NCI-H2227 (cell line): ENCODE measurements at regions not wholly inside any gene's neighbourhood (a gene's known extent, or its start where the extent isn't known, plus 50 kb on each side); places are given as distances from the start of the nearest gene placed in this dataset.

ENCODE experiments used
- DNase-seq: peaks from one replicate; lab custom pipeline; 2025; ENCODE audit not compliant: unreplicated experiment; lab: John Stamatoyannopoulos, UW

DNA sequence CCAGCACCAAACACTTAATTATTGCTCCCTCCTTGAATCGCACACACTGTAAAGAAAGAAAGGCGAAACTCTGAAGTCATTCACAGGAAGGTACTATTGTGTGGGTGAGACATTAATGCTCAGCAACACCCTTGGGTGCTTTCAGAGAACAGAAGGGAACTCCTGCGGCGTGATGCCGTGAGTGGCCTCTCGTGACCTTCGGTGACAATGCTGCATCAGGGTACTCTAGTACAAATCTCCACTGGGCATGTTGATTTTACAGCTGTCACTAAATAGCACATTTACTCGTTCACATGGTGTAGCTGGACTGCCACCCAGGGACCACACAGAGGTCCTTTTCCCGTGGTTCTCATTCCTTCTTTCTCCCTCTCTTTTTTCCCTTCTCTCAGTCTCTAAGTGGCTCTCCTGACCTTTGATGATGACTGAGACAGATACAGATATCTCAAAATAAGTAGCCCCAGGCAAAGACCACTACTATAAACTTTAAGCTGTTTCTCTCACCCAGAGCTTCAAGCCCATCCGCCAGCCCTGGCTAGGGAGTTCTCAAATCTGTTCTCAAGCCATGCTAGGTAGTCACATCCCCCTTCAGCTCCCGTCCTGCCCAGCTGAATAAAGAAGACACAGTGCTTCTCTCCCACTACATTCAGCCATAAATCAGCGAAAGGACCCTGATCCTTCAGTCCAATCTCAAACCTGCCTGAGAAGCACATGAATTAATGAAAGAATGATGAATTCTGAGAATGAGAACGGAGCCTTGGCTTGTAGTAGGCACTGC is 223.4 kb upstream of the FMN2 start:
- no peak for DNase-seq

DNA sequence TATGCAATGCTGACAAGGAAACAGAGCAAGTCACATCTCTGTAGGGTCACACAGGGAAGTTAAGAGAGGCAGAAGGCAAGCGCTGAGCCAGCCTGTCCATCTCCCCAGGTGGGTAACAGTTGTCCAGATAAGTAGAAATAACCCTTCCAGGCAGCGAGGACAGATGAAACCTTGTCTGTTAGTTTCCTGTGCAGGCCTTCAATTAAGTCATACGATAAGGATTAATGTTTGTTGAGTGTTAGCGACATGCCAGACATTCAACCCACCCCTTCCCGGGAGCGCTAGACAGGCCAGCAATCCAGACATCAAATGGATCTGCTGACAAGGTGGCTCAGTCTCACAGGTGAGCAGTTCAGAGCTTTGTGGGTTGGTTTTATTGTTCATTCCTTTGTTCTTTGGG is 221.5 kb upstream of the FMN2 start:
- no peak for DNase-seq

DNA sequence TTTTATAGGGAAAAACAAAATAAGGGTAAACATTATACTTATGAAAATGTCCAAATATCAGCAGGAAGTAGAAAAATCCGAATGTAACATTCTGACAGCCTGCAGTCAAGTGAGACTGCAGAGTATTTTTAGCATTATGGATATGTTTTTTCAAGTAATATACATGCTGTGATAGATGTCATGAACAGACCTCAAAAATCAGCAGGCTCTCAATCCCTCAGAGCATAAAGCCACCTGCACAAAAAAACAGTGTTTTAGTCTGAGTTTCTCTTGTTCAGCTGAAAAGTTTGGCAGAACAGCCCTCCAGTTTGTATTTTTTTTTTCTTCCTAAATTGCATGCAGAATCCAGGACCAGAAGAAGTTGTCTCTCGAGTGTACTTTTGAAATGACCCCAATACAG is 219.1 kb upstream of the FMN2 start:
- DNase-seq: no peak

DNA sequence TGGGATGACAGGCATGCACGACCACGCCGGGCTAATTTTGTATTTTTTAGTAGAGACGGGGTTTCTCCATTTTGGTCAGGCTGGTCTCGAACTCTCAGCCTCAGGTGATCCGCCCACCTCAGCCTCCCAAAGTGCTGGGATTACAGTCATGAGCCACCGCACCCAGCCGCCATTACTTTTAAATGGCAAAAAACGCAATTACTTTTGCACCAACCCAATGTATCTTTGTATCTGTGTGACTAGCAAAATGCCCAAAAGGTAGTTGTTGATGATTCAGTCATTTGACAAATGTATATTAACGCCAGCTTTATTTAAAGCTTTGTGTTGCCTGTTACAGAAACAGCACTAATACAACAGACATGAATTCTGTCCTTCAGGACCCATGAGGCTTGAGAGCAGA is 216.9 kb upstream of the FMN2 start:
- DNase-seq: no peak

DNA sequence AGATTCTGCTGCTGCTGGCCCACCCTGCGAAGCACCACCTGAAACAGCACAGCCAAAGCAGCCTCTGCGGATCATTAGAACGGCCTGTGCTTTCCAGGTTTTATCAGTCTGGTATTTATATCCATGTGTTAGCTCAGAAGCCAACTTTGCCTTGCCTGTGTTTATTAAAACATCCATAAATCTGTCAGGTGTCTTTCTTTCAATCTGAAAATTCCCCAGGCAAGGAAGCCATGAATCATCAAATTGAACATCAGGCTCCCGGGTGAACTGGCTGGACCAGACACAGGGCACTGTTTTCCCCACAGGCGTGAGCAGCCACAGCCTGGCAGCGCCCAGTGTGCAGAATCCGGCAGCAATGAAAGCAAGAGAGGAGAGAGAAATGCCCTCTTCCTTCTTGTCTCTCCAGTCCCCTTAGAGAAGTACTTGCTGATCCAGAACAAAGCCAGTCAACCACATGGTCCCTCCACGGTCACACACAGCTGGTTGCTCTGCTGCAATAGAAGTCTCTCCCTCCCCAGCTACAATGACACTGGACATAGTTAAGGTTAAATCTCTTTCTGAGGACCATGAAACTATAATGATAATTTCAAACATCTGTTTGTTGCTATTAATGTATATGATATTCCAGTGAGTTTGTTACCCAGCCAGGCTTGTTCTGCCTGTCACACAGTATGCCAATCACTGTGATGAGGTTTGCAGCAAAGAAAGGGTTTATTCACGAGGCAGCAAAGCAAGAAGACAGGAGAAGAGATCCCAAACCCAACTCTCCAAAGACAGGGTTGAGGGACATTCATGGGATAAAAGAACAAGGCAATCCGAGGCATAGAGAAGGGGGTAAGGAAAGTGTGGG is 212.1 kb upstream of the FMN2 start:
- DNase-seq: no peak

DNA sequence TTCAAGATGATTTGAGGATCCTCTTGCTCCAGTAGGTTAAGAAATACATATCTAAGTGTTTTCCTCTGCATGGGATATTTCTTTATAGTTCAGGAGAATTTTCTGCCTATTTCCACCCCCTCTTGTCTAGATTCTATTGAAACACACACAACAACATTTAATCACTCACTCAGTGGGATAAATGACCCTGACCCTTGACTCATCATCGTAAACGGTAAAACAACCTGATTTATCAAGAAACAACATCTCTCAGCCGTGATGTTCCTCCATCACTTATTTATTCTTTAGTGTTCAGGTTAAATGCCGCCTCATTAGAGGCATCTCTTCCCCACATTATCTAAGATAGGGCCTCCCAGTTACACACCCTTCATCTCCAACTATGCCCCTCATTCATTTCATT is 208.7 kb upstream of the FMN2 start:
- peak; percentile 51 for DNase-seq

DNA sequence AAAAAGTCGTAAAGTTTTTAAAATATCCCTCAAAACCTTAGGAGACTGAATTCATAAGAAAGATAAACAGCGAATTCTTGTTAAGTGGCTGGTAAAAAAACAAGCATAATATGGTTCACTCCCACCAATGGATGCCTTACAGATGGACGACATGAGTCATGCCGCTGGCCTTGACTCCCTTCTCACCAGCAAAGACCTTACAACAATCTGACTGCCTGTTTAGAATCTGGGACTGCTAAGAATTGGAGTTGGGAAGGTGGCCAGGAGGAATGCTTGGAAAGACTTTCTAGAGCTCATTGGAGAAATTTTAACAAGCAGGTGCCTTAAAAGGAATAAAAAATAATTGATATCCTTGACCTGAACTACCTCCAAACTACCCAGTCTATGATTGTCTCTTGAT is 206.9 kb upstream of the FMN2 start:
- no peak for DNase-seq

DNA sequence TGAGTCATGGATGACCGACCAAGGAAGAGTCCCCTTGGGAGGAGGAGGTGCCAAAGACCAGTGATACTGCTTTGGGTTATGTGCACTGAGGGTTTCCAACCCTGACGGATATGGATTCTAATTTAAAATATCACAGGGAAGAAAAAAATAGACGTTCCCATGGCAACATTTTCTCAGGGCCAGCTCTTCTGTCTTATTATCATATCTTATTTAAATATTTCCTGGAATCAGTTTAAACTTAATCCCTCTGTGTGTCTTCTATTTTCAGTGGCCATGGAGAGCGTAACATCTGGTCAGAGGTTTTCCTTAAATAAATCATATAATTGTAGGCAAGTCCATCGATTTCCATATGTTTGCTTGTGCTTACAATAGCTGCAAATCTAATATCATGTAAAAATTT is 205.4 kb upstream of the FMN2 start:
- no peak for DNase-seq

DNA sequence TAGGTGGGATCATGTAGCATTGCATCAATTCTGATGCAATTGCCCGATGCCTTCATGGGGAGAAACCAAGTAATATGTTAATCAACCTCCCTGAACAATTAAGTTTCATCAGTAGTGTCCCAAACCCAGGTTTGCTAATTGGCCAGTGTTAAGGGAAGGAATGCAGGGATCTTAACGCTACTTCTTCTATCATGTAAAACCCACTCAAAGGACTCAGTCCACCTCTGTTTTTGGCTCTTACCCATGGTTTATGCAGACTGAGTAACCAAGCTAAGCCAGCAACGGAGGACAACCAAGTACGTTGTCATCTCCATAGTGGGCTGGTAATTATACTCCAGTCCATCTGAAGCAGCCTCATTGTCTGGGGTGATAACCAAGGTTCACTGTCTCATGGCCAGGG is 203.0 kb upstream of the FMN2 start:
- DNase-seq: no peak

DNA sequence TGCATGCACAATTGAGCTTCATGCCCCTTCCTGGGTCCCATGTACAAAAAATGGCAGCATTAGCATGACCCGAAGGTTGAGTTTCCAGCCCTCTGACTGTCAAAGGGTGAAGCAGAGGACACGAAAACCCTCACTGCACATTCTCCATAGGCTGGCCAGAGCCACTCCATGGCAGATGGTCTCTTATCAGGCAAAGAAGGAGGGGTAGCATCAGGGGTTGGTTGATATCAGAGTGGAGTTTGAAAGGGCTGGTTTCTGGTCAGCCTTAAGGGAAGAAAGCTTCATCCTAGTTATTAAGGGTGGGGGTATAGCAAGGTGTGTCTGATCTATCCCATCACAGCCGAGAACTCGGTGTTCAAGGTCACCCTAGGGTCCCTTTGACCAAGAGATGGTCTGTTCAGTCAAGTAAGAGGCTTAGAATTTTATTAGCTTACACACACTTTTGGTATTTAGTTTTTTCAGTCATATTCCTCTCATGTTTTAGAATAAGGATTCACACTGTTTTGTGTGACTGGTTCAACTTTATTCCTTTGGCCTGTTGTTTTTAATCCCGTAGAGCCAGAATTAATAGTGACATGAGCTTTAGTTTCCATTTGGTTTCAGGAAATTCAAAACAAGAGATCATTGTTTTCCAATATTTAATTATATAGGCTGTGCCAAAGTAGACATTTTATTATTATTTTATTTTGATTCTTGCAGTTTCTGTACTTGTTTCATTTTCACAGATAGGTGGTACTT is 199.9 kb upstream of the FMN2 start:
- DNase-seq: no peak

DNA sequence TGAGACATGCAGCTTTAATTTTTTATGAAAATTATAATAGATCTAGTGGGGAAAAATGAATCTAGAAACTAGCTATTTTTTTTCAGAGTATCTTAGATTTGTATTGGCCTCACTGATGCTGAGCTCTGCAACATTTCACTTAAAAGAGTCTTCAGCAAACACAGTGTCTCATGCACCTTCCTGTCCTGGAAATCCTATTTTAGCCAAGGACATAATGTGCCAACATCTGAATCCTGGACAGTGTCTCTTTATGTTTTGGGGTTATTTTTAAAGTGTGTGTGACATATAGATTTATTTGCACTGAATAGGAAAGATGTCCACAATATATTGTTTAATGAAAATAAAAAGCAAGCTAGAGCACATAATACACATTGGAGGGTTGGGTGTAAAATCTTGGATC is 199.1 kb upstream of the FMN2 start:
- no peak for DNase-seq

DNA sequence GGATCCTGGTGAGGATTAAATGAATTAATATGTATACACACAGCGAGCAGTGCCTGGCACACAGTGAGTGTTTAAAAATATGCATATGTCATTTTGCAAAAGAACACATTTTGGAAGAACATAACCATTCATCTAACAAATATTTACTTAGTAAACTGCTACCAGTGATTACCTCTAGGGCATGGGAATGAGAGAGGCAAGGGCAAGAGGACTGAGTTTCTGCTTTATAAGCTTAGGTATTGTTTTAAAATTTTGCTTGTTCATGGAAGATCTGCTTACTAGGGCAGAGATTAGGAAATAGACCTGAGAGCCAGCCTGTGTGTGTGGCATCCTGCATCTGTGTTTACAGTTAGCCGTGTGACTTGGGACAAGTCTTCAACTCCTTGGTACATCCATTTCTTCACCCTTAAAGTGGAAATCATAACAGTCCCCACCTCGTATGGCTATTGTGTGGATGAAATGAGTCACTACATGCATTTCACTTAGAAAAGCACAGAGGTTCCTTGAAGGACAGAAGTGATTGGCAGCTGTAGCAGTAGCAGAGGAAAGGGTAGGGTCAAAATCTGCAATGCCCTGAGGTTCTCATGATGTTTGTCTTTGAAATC is 198.5 kb upstream of the FMN2 start:
- DNase-seq: no peak

DNA sequence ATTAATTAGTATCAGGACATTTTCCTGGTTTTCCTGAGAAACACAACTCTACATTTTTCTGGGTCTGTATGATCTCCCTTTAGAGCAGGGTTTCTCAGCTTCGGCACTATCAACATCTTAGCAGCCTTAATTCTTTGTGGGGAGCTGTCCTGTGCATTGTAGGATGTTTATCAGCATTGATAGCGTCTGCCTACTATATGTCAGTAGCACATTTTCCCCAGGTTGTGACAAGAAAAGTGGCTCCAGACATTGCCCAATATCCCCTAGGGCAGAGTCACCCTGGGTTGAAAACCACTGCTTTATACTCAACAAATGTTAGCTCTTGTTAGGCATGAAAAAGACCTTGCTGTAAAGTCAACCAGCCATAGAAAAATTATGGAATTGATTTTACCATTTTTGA is 195.1 kb upstream of the FMN2 start:
- DNase-seq: no peak

DNA sequence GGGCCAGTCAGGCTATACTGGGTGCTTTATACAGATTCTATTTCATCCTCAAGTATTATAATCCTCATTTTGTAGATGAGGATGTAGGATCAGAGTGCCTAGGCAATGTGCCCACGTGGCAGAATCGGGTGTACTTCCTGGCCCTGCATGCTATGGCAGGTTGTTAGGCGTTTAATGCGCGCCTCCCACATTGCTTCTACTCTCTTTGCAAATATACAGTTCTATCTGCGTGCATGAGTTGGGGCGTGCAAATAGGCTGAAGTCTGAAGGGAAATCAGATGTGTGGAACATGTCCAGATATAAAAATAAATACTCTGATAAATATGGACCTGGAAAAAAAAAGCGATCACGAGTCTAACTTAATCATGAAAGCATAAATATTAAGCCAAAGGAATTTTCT is 194.7 kb upstream of the FMN2 start:
- DNase-seq: no peak

DNA sequence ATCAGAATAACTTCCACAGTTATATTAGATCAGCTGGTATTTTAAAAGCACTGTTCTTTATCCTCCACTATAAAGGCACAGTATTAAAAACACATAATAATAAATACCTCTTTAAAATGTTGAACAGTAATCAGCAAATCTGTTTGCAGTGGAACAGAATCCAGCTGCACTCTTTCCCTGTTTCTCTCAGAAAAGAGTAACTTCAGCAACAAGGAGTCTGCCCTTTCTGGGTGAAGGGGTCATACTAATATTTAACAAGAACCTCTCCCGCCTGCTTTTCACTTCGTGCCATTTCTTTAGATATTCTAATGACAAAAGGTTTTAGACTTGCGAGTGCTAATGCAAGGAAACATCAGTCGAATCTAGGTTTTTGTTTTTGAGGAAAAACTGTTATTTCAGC is 194.2 kb upstream of the FMN2 start:
- DNase-seq: no peak

DNA sequence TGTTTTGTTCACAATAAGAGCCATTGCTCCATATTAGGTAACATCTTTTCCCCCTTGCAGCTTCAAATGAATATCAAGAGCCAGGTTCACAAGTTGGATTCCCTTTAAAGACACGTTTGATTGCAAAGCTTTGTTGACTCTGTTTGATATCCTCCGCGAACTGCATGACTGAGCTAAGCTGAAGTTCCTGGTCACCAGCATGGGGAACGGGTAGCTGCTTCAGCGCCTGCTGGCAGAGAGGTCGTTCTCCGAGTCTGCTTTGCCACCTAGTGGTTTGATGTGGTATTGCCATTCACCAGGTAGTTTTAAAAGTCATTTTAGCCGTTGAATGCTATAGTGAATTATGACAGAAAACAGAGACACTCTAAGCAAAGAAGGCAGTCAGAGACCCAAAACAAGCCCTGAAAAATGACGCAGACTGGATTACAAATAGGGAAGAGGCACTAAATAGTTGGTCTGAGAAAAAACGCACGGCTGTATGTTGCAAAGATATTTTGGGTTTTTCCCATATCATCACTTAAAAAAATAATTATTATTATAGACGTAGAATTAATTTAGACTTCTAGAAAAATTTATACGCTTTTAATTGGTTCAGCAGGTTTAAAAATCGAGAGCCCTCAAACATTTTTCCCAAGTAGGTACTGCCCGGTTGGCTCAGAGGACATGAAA is 193.5 kb upstream of the FMN2 start:
- peak; percentile 85 for DNase-seq

DNA sequence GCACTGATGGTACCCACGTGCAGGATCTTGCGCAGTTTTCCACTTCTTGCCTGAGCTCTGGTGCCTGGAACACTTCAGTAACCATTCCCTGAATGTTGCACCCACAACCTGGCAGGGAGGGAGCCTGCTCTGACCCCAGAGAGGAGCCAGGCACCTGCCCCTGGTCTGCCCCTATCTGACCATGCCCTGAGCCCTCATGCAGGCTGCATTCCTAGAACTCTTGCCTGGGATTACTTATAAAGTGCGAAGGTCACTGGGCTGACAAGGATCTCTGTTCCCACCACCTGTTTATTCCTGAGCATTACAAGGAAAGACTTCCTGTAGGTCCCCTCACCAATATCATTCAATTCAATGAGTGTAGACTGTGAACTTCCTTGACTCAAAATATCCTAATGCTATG is 191.9 kb upstream of the FMN2 start:
- no peak for DNase-seq

DNA sequence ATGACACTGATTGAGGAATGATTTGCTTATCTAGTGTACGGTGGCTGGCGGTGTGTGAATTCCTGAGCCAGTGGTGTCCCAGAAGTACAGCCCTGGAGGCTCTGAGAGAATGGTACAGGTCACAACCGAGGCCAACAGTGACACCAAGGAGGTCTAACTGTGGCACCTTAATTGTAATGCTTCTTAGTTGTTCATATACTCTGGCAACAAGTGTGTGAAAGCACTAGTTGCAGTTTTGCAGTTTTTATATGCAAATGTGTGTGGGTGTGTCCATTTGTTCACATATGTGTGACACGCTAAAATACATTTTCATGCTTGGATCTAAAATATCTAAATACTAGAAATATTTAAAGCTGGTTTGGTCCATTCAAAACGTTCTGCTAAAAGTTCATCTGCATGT is 185.3 kb upstream of the FMN2 start:
- DNase-seq: no peak

DNA sequence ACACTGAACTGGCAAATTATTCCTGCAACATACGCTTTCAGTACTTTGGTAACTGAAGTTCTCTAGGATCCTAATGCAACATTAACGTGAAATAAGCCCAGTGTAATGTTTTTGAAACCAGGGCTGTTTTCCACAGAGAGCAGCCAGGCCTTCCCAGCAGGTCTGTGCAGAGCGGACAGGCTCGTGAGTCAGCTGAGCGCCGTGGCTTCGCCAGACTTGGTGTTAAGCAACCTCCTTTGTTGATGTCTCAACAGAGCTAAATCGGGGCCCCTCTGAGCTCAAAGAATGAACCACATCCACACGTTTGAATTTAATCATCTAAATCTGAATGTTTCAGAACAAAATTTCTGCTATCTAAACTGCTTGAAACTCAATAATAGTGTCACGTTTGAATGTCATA is 181.8 kb upstream of the FMN2 start:
- DNase-seq: no peak

DNA sequence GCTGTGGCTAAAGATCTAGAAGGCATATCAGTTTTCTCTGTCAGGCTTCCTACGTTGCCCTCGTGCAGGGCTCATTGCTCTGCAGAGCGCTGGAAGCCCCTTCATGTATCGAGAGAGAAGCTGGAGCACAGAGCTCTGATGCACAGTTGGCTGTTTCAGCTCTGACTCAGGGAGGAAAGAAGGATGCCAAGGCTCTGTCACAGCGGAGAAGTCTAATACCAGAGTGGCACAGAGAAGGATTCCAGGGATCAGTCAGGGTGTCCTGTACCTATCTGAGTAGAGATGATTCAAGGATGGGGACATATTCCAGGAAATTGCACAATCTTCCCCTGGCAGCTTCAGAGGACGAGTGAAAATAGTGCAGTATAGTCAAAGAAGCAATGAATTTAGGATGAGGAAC is 179.2 kb upstream of the FMN2 start:
- no peak for DNase-seq

DNA sequence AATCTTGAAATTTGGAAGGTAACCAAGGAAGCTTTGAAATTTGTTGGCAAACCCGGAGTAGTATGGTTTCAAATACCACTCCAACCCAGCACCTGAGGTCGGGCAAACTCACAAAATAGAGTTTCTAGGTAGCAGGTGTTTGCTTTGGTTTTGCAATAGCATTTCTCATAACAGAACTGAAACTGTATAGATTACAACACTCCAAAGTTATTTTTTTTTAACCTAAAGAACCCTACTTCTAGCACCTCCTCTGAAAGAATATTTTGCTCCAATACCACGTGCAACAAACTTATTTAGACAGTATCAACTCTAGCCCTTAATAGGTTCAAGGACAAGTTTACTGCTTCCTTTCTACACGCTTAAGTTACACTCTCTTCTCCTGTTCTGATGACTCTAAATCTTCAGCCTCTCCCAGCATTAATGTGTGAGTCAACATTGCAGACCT is 178.5 kb upstream of the FMN2 start:
- DNase-seq: no peak
